ENCODE measurements at regions not wholly inside any gene's neighbourhood (a gene's known extent, or its start where the extent isn't known, plus 50 kb on each side); places are given as distances from the start of the nearest gene placed in this dataset.
A peak's percentile ranks its signal among the peaks of the same experiment; 100 is the strongest.
"Not testable (repeated sequence)": the region's sequence is repeated elsewhere in the genome, so short reads cannot be mapped to it uniquely, and the experiment has no call there.

GRCh38 chr5:39624890-39625289, 200.1 kb upstream of the DAB2 start:
- no peak for DNase-seq

- DNase-seq: no peak
Measured at GRCh38 chr5:39624268-39624886, 199.6 kb upstream of the DAB2 start.

- no peak for DNase-seq
Measured at GRCh38 chr5:39623291-39623865, 198.6 kb upstream of the DAB2 start.

- no peak for DNase-seq
Measured at GRCh38 chr5:39622281-39622680, 197.5 kb upstream of the DAB2 start.

- no peak for DNase-seq
Measured at GRCh38 chr5:39619168-39619818, 194.5 kb upstream of the DAB2 start.

- no peak for DNase-seq
Measured at GRCh38 chr5:39618391-39618790, 193.6 kb upstream of the DAB2 start.

GRCh38 chr5:39616131-39616530, 191.4 kb upstream of the DAB2 start:
- DNase-seq: no peak

- DNase-seq: not testable (repeated sequence)
Measured at GRCh38 chr5:39611076-39611475, 186.3 kb upstream of the DAB2 start.

GRCh38 chr5:39608024-39608423, 183.2 kb upstream of the DAB2 start:
- DNase-seq: no peak

- no peak for DNase-seq
Measured at GRCh38 chr5:39606591-39606990, 181.8 kb upstream of the DAB2 start.

- no peak for DNase-seq
Measured at GRCh38 chr5:39605588-39606575, 181.1 kb upstream of the DAB2 start.

- DNase-seq: no peak
Measured at GRCh38 chr5:39605145-39605544, 180.4 kb upstream of the DAB2 start.

- no peak for DNase-seq
Measured at GRCh38 chr5:39604491-39604890, 179.7 kb upstream of the DAB2 start.

GRCh38 chr5:39599721-39600431, 175.1 kb upstream of the DAB2 start:
- peak; percentile 3 for DNase-seq

- DNase-seq: no peak
Measured at GRCh38 chr5:39598661-39599248, 174.0 kb upstream of the DAB2 start.

GRCh38 chr5:39588179-39588578, 163.4 kb upstream of the DAB2 start:
- no peak for DNase-seq

- no peak for DNase-seq
Measured at GRCh38 chr5:39587675-39588074, 162.9 kb upstream of the DAB2 start.

- DNase-seq: no peak
Measured at GRCh38 chr5:39586185-39586584, 161.4 kb upstream of the DAB2 start.

- no peak for DNase-seq
Measured at GRCh38 chr5:39584927-39585326, 160.1 kb upstream of the DAB2 start.

- no peak for DNase-seq
Measured at GRCh38 chr5:39580702-39581453, 156.1 kb upstream of the DAB2 start.

- no peak for DNase-seq
Measured at GRCh38 chr5:39579750-39580149, 155.0 kb upstream of the DAB2 start.
